ENCODE measurements at regions not wholly inside any gene's neighbourhood (a gene's known extent, or its start where the extent isn't known, plus 50 kb on each side); places are given as distances from the start of the nearest gene placed in this dataset.
"Not testable (repeated sequence)": the region's sequence is repeated elsewhere in the genome, so short reads cannot be mapped to it uniquely, and the experiment has no call there.

GRCh38 chr14:48275301-48275700 lies 599.9 kb upstream of the MDGA2 start:
- H4K20me1 ChIP-seq (ENCODE audit: low read depth), result no peaks in the 10 kb centered on the region
- peaks cover 5% of the 10 kb centered on the region for H3K4me1 ChIP-seq
- H3K4me3 Mint-ChIP-seq, result no peak overlapping the region
- H3K9me3 ChIP-seq (ENCODE audit: low read depth), result no peaks in the 10 kb centered on the region
- H3K9me3 Mint-ChIP-seq, result no peaks in the 10 kb centered on the region
- no peak overlapping the region for H3K27ac Mint-ChIP-seq
- H2AFZ ChIP-seq (replicated peaks), result no peak overlapping the region
- DNase-seq (ENCODE audit: low spot score), result no peak
- TF ChIP-seq EZH2 (IDR thresholded peaks at IDR 0.05) (no peak), CTCF (IDR thresholded peaks at IDR 0.05) (no peak), EZH2phosphoT487 (IDR thresholded peaks at IDR 0.05) (no peak)
- H3K4me1 Mint-ChIP-seq, result no peaks in the 10 kb centered on the region
- H3K36me3 Mint-ChIP-seq, result no peaks in the 10 kb centered on the region
- H3K9ac ChIP-seq, result no peak overlapping the region
- H3K27me3 ChIP-seq, result no peaks in the 10 kb centered on the region
- no peaks in the 10 kb centered on the region for H3F3A ChIP-seq (ENCODE audit: low read depth)
- H3K79me2 ChIP-seq (ENCODE audit: low read depth), result no peaks in the 10 kb centered on the region
- no peak overlapping the region for H3K4me3 ChIP-seq
- no peak overlapping the region for H3K4me2 ChIP-seq
- no peaks in the 10 kb centered on the region for H3K36me3 ChIP-seq
- no peaks in the 10 kb centered on the region for H3K27me3 Mint-ChIP-seq (ENCODE audit: insufficient read depth, low read depth)
- no peak overlapping the region for H3K27ac ChIP-seq

- Histone ChIP-seq H2AFZ (replicated peaks) (no peak overlapping the region), H3K9ac (no peak overlapping the region), H3K4me2 (no peak overlapping the region), H3K27me3 (no peaks in the 10 kb centered on the region), H3K9me3 (ENCODE audit: low read depth) (no peaks in the 10 kb centered on the region), H3K36me3 (no peaks in the 10 kb centered on the region), H3F3A (ENCODE audit: low read depth) (no peaks in the 10 kb centered on the region), H3K4me1 (peaks cover 5% of the 10 kb centered on the region), H3K4me3 (no peak overlapping the region), H4K20me1 (ENCODE audit: low read depth) (no peaks in the 10 kb centered on the region), H3K27ac (no peak overlapping the region), H3K79me2 (ENCODE audit: low read depth) (no peaks in the 10 kb centered on the region)
- Mint-ChIP-seq H3K4me1 (no peaks in the 10 kb centered on the region), H3K27me3 (ENCODE audit: insufficient read depth, low read depth) (no peaks in the 10 kb centered on the region), H3K4me3 (no peak overlapping the region), H3K27ac (no peak overlapping the region), H3K9me3 (no peaks in the 10 kb centered on the region), H3K36me3 (no peaks in the 10 kb centered on the region)
- no peak for TF ChIP-seq CTCF (IDR thresholded peaks at IDR 0.05)
- TF ChIP-seq EZH2phosphoT487 (IDR thresholded peaks at IDR 0.05), result no peak
- TF ChIP-seq EZH2 (IDR thresholded peaks at IDR 0.05), result no peak
- DNase-seq (ENCODE audit: low spot score), result no peak
Observed at GRCh38 chr14:48274826-48275225, 599.4 kb upstream of the MDGA2 start.

DNA sequence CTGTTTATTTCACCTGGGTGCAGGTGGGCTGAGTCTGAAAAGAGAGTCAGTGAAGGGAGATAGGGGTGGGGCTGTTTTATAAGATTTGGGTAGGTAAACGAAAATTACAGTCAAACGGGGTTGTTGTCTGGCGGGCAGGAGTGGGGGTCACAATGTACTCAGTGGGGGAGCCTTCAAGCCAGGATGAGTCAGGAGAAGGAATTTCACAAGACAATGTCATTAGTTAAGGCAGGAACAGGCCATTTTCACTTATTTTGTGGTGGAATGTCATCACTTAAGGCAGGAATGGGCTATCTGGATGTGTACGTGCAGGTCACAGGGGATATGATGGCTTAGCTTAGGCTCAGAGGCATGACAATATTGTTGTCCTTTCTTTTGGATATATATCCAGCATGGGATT lies 592.5 kb upstream of the MDGA2 start:
- H3K4me3 Mint-ChIP-seq; H3K9ac ChIP-seq; H3K4me1 Mint-ChIP-seq; DNase-seq (ENCODE audit: low spot score); H3K36me3 Mint-ChIP-seq; H3K27ac Mint-ChIP-seq; H3K79me2 ChIP-seq (ENCODE audit: low read depth); H3K36me3 ChIP-seq; H3K27me3 ChIP-seq; H3K9me3 Mint-ChIP-seq; H3K4me1 ChIP-seq; H3K27me3 Mint-ChIP-seq (ENCODE audit: insufficient read depth, low read depth); H3F3A ChIP-seq (ENCODE audit: low read depth); H3K4me2 ChIP-seq; H4K20me1 ChIP-seq (ENCODE audit: low read depth); H2AFZ ChIP-seq (replicated peaks); H3K4me3 ChIP-seq; H3K27ac ChIP-seq; H3K9me3 ChIP-seq (ENCODE audit: low read depth): not testable (repeated sequence)

DNA sequence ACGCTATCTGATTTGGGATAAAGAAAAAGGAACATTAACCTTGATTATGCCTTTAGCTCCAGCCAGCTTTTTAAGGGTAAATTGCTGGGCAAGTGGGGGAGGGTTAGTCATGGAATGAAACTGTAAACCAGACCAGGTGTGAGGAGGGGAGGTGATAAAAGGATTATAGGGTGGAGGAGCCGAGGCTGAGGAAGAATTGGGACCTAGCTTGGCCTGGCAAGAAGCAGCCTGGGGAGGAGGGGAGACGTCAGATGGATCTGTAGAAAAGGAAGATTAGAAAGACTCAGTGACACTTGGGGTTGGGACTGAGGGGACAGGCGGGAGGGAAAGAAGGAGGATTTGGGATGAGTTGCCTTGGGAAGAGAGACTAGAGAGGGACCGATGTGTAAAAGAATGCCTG lies 590.8 kb upstream of the MDGA2 start:
- H3K4me2 ChIP-seq; H3K27ac ChIP-seq; H3K4me3 Mint-ChIP-seq; DNase-seq (ENCODE audit: low spot score); H3K9ac ChIP-seq; H3K4me3 ChIP-seq; H3K4me1 Mint-ChIP-seq; H3K9me3 ChIP-seq (ENCODE audit: low read depth); H3F3A ChIP-seq (ENCODE audit: low read depth); H3K36me3 Mint-ChIP-seq; H3K4me1 ChIP-seq; H3K27me3 ChIP-seq; H3K79me2 ChIP-seq (ENCODE audit: low read depth); H4K20me1 ChIP-seq (ENCODE audit: low read depth); H2AFZ ChIP-seq (replicated peaks); H3K36me3 ChIP-seq; H3K27me3 Mint-ChIP-seq (ENCODE audit: insufficient read depth, low read depth); H3K27ac Mint-ChIP-seq; H3K9me3 Mint-ChIP-seq: not testable (repeated sequence)

Measured in neural progenitor cell (in vitro differentiated cells).